Caco-2 (cell line): ENCODE measurements at regions not wholly inside any gene's neighbourhood (a gene's known extent, or its start where the extent isn't known, plus 50 kb on each side); places are given as distances from the start of the nearest gene placed in this dataset.

Experiments
- BruUV-seq: library from RNA; stranded (reverse); fragments of 400-500 nt; replicated peaks from 2 replicates; lab custom pipeline; 2021; lab: Mats Ljungman, UMichigan
- CTCF ChIA-PET: fragments of 300-600 bp; sonication (Branson Sonifier 250); formaldehyde crosslinking; loops from one replicate; lab custom pipeline; 2022; ENCODE audit warnings: antibody characterized with exemption; lab: Charles Lee
- POLR2A ChIA-PET: fragments of 300-600 bp; sonication (Branson Sonifier 250); formaldehyde crosslinking; loops from one replicate; lab custom pipeline; 2022; ENCODE audit warnings: antibody characterized with exemption; lab: Charles Lee
- DNase-seq, 2 experiments: peaks; one replicate each; pipeline versions ENCODE4 v3.0.0 to v3.0.0-alpha.2; 2020 to 2022
- H3K27me3 ChIP-seq: replicated peaks from 2 replicates; pipeline ENCODE4 v1.6.0; 2011; ENCODE audit warnings: low read length; ENCODE audit not compliant: control insufficient read depth, insufficient read depth
- H3K36me3 ChIP-seq: 2 replicates; pipeline ENCODE4 v1.5.1; 2011; ENCODE audit warnings: low read length; ENCODE audit not compliant: control insufficient read depth, insufficient read depth
- H3K4me1 ChIP-seq: fragments of 250-450 bp; sonication (Bioruptor Pico); 2 replicates; pipeline ENCODE4 v1.5.1; 2020; ENCODE audit warnings: mild to moderate bottlenecking
- H3K4me3 ChIP-seq: 2 replicates; pipeline ENCODE4 v1.5.1; 2011; ENCODE audit warnings: low read depth, mild to moderate bottlenecking, control low read depth, low read length
- H3K9me3 ChIP-seq: fragments of 250-450 bp; sonication (Bioruptor Pico); 2 replicates; pipeline ENCODE4 v1.5.1; 2020; ENCODE audit warnings: mild to moderate bottlenecking, moderate library complexity
- H3K27ac Mint-ChIP-seq: one replicate; pipeline ENCODE4 v1.8.0; 2022; ENCODE audit warnings: mixed read lengths; ENCODE audit not compliant: unreplicated experiment
- H3K27me3 Mint-ChIP-seq: one replicate; pipeline ENCODE4 v1.8.0; 2022; ENCODE audit warnings: mixed read lengths; ENCODE audit not compliant: insufficient read depth, unreplicated experiment
- H3K36me3 Mint-ChIP-seq: one replicate; pipeline ENCODE4 v1.8.0; 2022; ENCODE audit warnings: mild to moderate bottlenecking, mixed read lengths; ENCODE audit not compliant: insufficient read depth, unreplicated experiment
- H3K4me1 Mint-ChIP-seq: one replicate; pipeline ENCODE4 v1.8.0; 2022; ENCODE audit warnings: low read depth, mixed read lengths; ENCODE audit not compliant: unreplicated experiment
- H3K4me3 Mint-ChIP-seq: one replicate; pipeline ENCODE4 v1.8.0; 2022; ENCODE audit warnings: mild to moderate bottlenecking, moderate library complexity, mixed read lengths; ENCODE audit not compliant: unreplicated experiment
- H3K9me3 Mint-ChIP-seq: one replicate; pipeline ENCODE4 v1.8.0; 2022; ENCODE audit warnings: mixed read lengths; ENCODE audit not compliant: unreplicated experiment
- CTCF ChIP-seq, 2 experiments: fragments of 200-600 bp in 1 of 2; IDR thresholded peaks; 1 replicate in 1 of 2; 2 replicates in 1 of 2; pipeline versions ENCODE4 v1.5.1 to v1.8.0; 2011 to 2022; ENCODE audit warnings: antibody characterized with exemption in 1 of 2, control low read depth in 1 of 2, inconsistent platforms in 1 of 2, low read depth in 1 of 2, low read length in 1 of 2, mild to moderate bottlenecking in 1 of 2, moderate library complexity in 1 of 2; ENCODE audit not compliant: insufficient read depth in 1 of 2, severe bottlenecking in 1 of 2, unreplicated experiment in 1 of 2
- intact Hi-C: fragments of 100-400 bp; cut with micrococcal nuclease; formaldehyde crosslinking; loops from one replicate; pipeline ENCODE4 v1.10.0; 2022; ENCODE audit not compliant: unreplicated experiment

- Mint-ChIP-seq H3K4me1 (no peaks in the 10 kb centered on the region), H3K9me3 (no peaks in the 10 kb centered on the region), H3K27me3 (peaks cover 15% of the 10 kb centered on the region), H3K27ac (no peak overlapping the region), H3K36me3 (no peaks in the 10 kb centered on the region), H3K4me3 (no peak overlapping the region)
- Histone ChIP-seq H3K9me3 (no peaks in the 10 kb centered on the region), H3K4me3 (no peak overlapping the region), H3K36me3 (no peaks in the 10 kb centered on the region), H3K27me3 (0 out of 2 replicates have a peak, but pooled peaks cover 2% of the 10 kb centered on the region), H3K4me1 (no peaks in the 10 kb centered on the region)
- TF ChIP-seq CTCF (IDR thresholded peaks at IDR 0.05; ENCODE audit: insufficient read depth in 1 of 2, low read depth in 1 of 2, low read length in 1 of 2, severe bottlenecking in 1 of 2, unreplicated experiment in 1 of 2): no peak
- CTCF ChIA-PET: no interaction called here
- POLR2A ChIA-PET: interaction anchor here (0.6 kb wide), 1 partner anchor 909 kb away, joined by 3 read pairs; no protein-coding TSS in a partner anchor
- no peak for DNase-seq
- BruUV-seq: no TSS peak
- intact Hi-C loops: no loop called here
Measured at GRCh38 chr5:158398360-158399201, 539.6 kb upstream of the CLINT1 start.

GRCh38 chr5:158397278-158397677 is 538.3 kb upstream of the CLINT1 start:
- no peaks in the 10 kb centered on the region for H3K9me3 ChIP-seq
- POLR2A ChIA-PET: no interaction called here
- H3K4me1 Mint-ChIP-seq: no peaks in the 10 kb centered on the region
- no peaks in the 10 kb centered on the region for H3K36me3 Mint-ChIP-seq
- no peak for DNase-seq
- H3K36me3 ChIP-seq: no peaks in the 10 kb centered on the region
- BruUV-seq: no TSS peak
- 0 out of 2 replicates have a peak, but pooled peaks cover 2% of the 10 kb centered on the region for H3K27me3 ChIP-seq
- no peak for TF ChIP-seq CTCF (IDR thresholded peaks at IDR 0.05; ENCODE audit: insufficient read depth in 1 of 2, low read depth in 1 of 2, low read length in 1 of 2, severe bottlenecking in 1 of 2, unreplicated experiment in 1 of 2)
- no peak overlapping the region for H3K27ac Mint-ChIP-seq
- CTCF ChIA-PET: no interaction called here
- intact Hi-C loops: no loop called here
- H3K27me3 Mint-ChIP-seq: peaks cover 15% of the 10 kb centered on the region
- H3K4me3 Mint-ChIP-seq: no peak overlapping the region
- H3K4me3 ChIP-seq: no peak overlapping the region
- H3K4me1 ChIP-seq: no peaks in the 10 kb centered on the region
- no peaks in the 10 kb centered on the region for H3K9me3 Mint-ChIP-seq

DNA sequence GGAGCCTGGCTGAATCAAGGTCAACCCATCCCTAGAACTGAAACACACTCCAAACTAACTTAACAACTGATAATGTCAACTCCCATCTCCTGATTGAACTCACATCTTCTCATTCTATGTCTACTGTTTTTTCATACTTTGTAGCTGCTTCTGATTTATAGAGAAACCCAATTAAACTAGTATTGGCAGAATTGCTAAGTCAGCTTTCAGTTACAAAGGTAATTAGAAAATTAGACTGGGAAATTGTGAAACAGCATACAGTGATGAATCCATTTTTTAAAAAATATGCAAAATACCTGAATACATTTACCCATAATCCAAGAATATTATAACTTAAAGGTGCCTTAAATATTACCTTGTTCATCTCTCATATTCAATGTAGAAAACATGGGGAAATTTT is 535.2 kb upstream of the CLINT1 start:
- ChIA-PET CTCF (no interaction called here), POLR2A (no interaction called here)
- no TSS peak for BruUV-seq
- H3K27me3 Mint-ChIP-seq: peaks cover 8% of the 10 kb centered on the region
- Histone ChIP-seq H3K36me3 (no peaks in the 10 kb centered on the region), H3K4me1 (no peaks in the 10 kb centered on the region), H3K4me3 (no peak overlapping the region), H3K9me3 (no peaks in the 10 kb centered on the region; the same call in 1 of the 2 replicates), H3K27me3 (0 out of 2 replicates have a peak, but pooled peaks cover 2% of the 10 kb centered on the region)
- H3K9me3 Mint-ChIP-seq: no peaks in the 10 kb centered on the region
- TF ChIP-seq CTCF (IDR thresholded peaks at IDR 0.05; ENCODE audit: insufficient read depth in 1 of 2, low read depth in 1 of 2, low read length in 1 of 2, severe bottlenecking in 1 of 2, unreplicated experiment in 1 of 2): no peak
- no peaks in the 10 kb centered on the region for H3K4me1 Mint-ChIP-seq
- H3K27ac Mint-ChIP-seq: no peak overlapping the region
- intact Hi-C loops: no loop called here
- H3K36me3 Mint-ChIP-seq: no peaks in the 10 kb centered on the region
- DNase-seq: no peak
- no peak overlapping the region for H3K4me3 Mint-ChIP-seq
